Erythroblast (primary cell): ENCODE measurements at regions not wholly inside any gene's neighbourhood (a gene's known extent, or its start where the extent isn't known, plus 50 kb on each side); places are given as distances from the start of the nearest gene placed in this dataset.

Experiments
- GATA1 ChIP-seq: IDR thresholded peaks from 2 replicates; pipeline ENCODE4 v1.6.1; 2011; ENCODE audit warnings: low read depth, mild to moderate bottlenecking, control low read depth, low read length, moderate library complexity
- POLR2A ChIP-seq: IDR thresholded peaks from 2 replicates; pipeline ENCODE4 v1.6.1; 2011; ENCODE audit warnings: mild to moderate bottlenecking, low read length

DNA sequence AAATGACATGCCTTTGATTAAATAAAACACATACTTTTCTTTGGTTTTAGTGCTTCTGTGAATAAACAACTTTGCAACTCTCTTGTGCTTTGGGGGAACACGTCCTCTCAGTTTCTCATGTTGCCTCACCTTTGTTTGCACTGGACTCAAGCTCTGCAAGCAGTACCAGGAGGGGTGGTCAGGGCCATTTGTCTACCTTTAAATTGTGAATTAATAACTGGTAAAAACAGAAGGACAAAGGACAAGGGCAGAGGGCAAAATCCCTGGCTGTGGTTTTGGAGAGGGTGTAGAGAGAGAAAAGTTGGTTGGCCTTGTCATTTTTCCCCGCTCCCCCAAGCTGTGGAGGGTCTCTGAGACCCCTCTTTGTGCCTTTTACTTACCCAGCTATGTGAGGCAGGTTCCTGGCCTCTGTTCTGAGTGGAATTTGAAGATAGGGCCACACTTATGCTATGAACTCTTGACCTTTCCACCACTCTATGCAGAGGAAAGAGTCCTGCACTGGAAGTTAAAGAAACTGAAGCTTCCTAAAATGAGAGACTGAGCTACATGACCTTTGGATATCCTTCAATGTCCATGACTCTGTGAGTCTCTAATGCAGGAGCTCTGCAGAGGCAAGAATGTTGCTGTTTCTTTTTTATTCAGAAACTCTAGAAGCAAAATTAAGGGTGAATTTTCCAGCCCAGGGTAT is 55.1 kb upstream of the MOCS2 start:
- TF ChIP-seq POLR2A = no peak
- no peak for TF ChIP-seq GATA1
